DND-41 (cell line): ENCODE measurements at regions not wholly inside any gene's neighbourhood (a gene's known extent, or its start where the extent isn't known, plus 50 kb on each side); places are given as distances from the start of the nearest gene placed in this dataset.
"Not testable (repeated sequence)": the region's sequence is repeated elsewhere in the genome, so short reads cannot be mapped to it uniquely, and the experiment has no call there.

ENCODE experiments used
- ATAC-seq: fragments of 200-7000 bp; cut with Tn5 transposase; 3 replicates; pipeline ENCODE4 v1.9.1; 2021; ENCODE audit warnings: low read depth; ENCODE audit not compliant: insufficient read depth
- DNase-seq: peaks from one replicate; pipeline ENCODE4 v3.0.0-alpha.2; 2020
- H2AFZ ChIP-seq: 2 replicates; pipeline ENCODE4 v1.6.0; 2012; ENCODE audit warnings: low read depth, low read length
- H3K27ac ChIP-seq: 2 replicates; pipeline ENCODE4 v1.5.1; 2012; ENCODE audit warnings: low read length, inconsistent platforms
- H3K27me3 ChIP-seq: fragments of 200-600 bp; sonication (generic); 2 replicates; pipeline ENCODE4 v1.6.0; 2012; ENCODE audit warnings: low read length, mild to moderate bottlenecking, inconsistent platforms; ENCODE audit not compliant: insufficient read depth, poor library complexity
- H3K36me3 ChIP-seq: 2 replicates; pipeline ENCODE4 v1.5.1; 2012; ENCODE audit warnings: low read length, inconsistent platforms; ENCODE audit not compliant: insufficient read depth
- H3K4me1 ChIP-seq: 2 replicates; pipeline ENCODE4 v1.5.1; 2012; ENCODE audit warnings: mild to moderate bottlenecking, low read length; ENCODE audit not compliant: insufficient read depth
- H3K4me2 ChIP-seq: 2 replicates; pipeline ENCODE4 v1.6.0; 2012; ENCODE audit warnings: mild to moderate bottlenecking, moderate library complexity, low read length, inconsistent platforms; ENCODE audit not compliant: insufficient read depth
- H3K4me3 ChIP-seq, 2 experiments: fragments of 200-600 bp in 1 of 2; shearing (Covaris generic) in 1 of 2; 2 replicates each; pipeline ENCODE4 v1.5.1; 2012 to 2016; ENCODE audit warnings: inconsistent platforms in 2 of 2, low read length in 2 of 2, mild to moderate bottlenecking in 2 of 2, low read depth in 1 of 2, moderate library complexity in 1 of 2
- H3K79me2 ChIP-seq: 2 replicates; pipeline ENCODE4 v1.6.0; 2012; ENCODE audit warnings: low read length, inconsistent platforms; ENCODE audit not compliant: insufficient read depth
- H3K9ac ChIP-seq: 2 replicates; pipeline ENCODE4 v1.6.0; 2012; ENCODE audit warnings: low read depth, mild to moderate bottlenecking, inconsistent platforms, low read length, moderate library complexity
- H3K9me3 ChIP-seq: 2 replicates; pipeline ENCODE4 v1.5.1; 2012; ENCODE audit warnings: low read length, moderate library complexity, mild to moderate bottlenecking, inconsistent platforms; ENCODE audit not compliant: insufficient read depth, severe bottlenecking
- H4K20me1 ChIP-seq: 2 replicates; pipeline ENCODE4 v1.6.0; 2012; ENCODE audit warnings: low read length; ENCODE audit not compliant: insufficient read depth
- EZH2 ChIP-seq: IDR thresholded peaks from 3 replicates; pipeline ENCODE4 v1.6.1; 2012; ENCODE audit warnings: borderline replicate concordance, low read depth, mild to moderate bottlenecking, moderate library complexity, low read length, inconsistent platforms; ENCODE audit not compliant: severe bottlenecking
- TF ChIP-seq, protein P1 (sequence below): IDR thresholded peaks from 2 replicates; pipeline ENCODE4 v1.5.1; 2012; ENCODE audit warnings: borderline replicate concordance, low read length, moderate library complexity, mild to moderate bottlenecking; ENCODE audit not compliant: poor library complexity, severe bottlenecking; ENCODE audit errors: extremely low read depth

DNA sequence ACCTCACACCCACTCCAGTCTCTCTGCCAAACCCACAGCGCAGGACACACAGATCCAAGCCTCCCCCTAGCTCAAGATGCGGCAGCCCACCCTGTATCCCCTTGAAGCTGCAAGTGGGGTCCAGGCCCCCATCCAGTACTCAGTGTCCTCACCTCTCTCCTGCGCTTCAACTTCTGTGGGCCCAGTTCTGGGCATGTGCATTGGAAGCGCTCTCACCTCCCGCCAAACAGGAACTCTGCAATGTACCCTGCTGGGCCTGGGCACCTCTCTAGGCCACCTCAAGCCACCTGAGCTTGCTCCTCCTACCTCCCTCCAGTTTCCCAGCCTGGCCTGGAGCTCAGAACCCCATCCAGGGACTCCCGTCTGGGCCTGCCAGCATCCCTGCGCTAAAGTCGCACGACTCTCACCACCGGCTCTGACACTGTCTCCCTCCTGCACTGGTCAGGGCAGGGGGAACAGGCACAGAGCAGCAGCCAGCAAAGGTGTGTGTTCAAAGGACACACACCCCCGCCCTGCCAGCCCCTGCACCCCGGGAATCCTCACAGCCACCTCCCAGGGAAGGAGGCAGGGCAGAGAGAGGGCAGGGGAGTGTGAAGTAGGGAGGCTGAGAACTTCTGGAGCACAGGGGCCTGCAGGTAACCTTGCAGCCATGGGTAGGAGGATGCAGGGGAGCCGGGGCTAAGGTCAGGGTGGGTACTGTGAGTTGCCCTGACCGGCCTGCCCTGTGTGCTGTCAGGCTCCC, 51.7 kb upstream of the MSMB start:
- ATAC-seq, result no peak
- no peak for TF ChIP-seq EZH2
- TF ChIP-seq, protein P1, sequence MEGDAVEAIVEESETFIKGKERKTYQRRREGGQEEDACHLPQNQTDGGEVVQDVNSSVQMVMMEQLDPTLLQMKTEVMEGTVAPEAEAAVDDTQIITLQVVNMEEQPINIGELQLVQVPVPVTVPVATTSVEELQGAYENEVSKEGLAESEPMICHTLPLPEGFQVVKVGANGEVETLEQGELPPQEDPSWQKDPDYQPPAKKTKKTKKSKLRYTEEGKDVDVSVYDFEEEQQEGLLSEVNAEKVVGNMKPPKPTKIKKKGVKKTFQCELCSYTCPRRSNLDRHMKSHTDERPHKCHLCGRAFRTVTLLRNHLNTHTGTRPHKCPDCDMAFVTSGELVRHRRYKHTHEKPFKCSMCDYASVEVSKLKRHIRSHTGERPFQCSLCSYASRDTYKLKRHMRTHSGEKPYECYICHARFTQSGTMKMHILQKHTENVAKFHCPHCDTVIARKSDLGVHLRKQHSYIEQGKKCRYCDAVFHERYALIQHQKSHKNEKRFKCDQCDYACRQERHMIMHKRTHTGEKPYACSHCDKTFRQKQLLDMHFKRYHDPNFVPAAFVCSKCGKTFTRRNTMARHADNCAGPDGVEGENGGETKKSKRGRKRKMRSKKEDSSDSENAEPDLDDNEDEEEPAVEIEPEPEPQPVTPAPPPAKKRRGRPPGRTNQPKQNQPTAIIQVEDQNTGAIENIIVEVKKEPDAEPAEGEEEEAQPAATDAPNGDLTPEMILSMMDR, result no peak
- Histone ChIP-seq H3K27ac (peak overlapping the region; percentile 80), H3K9ac (peak overlapping the region; percentile 40), H3K4me2 (no peak overlapping the region), H4K20me1 (no peaks in the 10 kb centered on the region), H3K4me3 (no peak overlapping the region), H3K4me1 (peaks cover 53% of the 10 kb centered on the region), H3K36me3 (no peaks in the 10 kb centered on the region), H3K27me3 (no peaks in the 10 kb centered on the region), H2AFZ (no peak overlapping the region), H3K9me3 (no peaks in the 10 kb centered on the region), H3K79me2 (peaks cover 3% of the 10 kb centered on the region)
- no peak for DNase-seq

DNA sequence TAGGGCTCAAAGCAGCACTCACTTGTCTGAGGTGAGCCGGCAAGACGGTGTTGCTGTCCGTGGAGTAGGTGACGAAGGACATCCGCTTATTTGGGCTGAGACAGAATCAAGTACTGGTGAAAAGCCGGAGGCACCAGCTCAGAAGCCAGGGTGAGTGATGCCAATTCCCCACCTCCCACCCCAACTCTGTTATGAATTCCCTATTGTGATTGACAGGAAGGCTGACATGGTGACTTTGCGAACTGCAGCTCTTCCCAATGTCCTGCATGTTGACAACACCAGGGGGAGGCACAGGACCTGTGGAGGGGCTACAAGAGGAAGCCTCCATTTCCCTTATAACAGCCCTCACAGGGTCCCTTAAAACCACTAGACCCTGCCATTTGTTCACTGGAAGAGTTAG, 52.3 kb upstream of the MSMB start:
- no peak overlapping the region for H3K4me2 ChIP-seq
- H3K4me3 ChIP-seq, result no peak overlapping the region
- TF ChIP-seq, protein P1, result peak; percentile 11
- no peak for TF ChIP-seq EZH2
- H4K20me1 ChIP-seq, result no peaks in the 10 kb centered on the region
- H3K27ac ChIP-seq, result peak overlapping the region; percentile 80; the same call in 1 of the 2 replicates
- DNase-seq, result no peak
- H3K36me3 ChIP-seq, result no peaks in the 10 kb centered on the region
- H3K27me3 ChIP-seq, result no peaks in the 10 kb centered on the region
- H2AFZ ChIP-seq, result no peak overlapping the region
- H3K79me2 ChIP-seq, result peaks cover 2% of the 10 kb centered on the region
- no peak for ATAC-seq
- no peak overlapping the region for H3K9ac ChIP-seq
- peaks cover 46% of the 10 kb centered on the region for H3K4me1 ChIP-seq
- no peaks in the 10 kb centered on the region for H3K9me3 ChIP-seq

DNA sequence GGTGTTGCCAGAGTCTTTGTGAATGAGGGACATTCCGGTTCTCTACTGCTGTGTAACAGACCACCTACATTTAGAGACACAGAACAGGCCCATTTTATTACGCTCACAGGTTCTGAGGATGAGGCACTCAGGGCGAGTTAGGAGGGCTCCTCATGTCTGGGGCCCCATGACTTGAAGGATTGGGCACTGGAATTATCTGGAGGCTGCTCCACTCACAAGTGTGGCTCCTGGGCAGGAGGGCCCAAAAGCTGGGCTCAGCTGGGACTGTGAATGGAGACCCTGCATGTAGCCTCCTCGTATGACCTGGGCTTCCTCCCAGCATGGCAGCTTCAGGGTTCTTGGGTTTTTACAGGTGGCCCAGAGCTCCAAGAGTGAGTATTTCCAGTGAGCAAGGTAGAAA, 52.9 kb upstream of the MSMB start:
- ATAC-seq, H3K9me3 ChIP-seq, H2AFZ ChIP-seq, H4K20me1 ChIP-seq, H3K4me3 ChIP-seq, H3K36me3 ChIP-seq, H3K9ac ChIP-seq, DNase-seq, H3K79me2 ChIP-seq, H3K27me3 ChIP-seq, H3K27ac ChIP-seq, H3K4me2 ChIP-seq: not testable (repeated sequence)
- H3K4me1 ChIP-seq, result peaks cover 41% of the 10 kb centered on the region

DNA sequence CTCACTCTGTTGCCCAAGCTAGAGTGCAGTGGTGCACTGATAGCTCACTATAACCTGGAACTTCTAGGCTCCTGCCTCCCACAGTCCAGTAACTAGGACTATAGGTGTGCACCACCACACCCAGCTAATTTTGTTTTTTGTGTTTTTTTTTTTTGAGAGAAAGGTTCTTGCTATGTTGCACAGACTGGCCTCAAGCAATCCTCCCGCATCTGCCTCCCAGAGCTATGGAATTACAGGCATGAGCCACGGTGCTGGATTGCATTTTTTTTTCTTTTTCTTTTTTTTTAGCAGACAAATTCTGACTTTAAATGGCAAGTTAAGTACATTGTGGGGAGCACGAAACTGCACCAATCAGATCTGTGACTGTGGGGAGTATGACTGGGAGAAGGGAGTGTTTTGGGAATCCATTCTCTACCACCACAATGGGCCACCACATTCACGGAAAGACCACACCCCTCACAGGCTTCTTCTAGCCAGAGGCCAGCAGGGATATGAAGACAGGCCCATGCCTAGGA, 58.1 kb upstream of the MSMB start:
- no peak overlapping the region for H3K27ac ChIP-seq
- no peak overlapping the region for H3K4me2 ChIP-seq
- no peak overlapping the region for H3K4me3 ChIP-seq
- no peak for TF ChIP-seq EZH2
- TF ChIP-seq, protein P1, result no peak
- H3K36me3 ChIP-seq, result no peaks in the 10 kb centered on the region
- no peaks in the 10 kb centered on the region for H3K79me2 ChIP-seq
- no peak overlapping the region for H3K9ac ChIP-seq
- no peak overlapping the region for H2AFZ ChIP-seq
- DNase-seq (no peak), ATAC-seq (no peak)
- peaks cover 19% of the 10 kb centered on the region for H3K27me3 ChIP-seq
- no peaks in the 10 kb centered on the region for H3K9me3 ChIP-seq
- H4K20me1 ChIP-seq, result no peaks in the 10 kb centered on the region
- H3K4me1 ChIP-seq, result peaks cover 17% of the 10 kb centered on the region

DNA sequence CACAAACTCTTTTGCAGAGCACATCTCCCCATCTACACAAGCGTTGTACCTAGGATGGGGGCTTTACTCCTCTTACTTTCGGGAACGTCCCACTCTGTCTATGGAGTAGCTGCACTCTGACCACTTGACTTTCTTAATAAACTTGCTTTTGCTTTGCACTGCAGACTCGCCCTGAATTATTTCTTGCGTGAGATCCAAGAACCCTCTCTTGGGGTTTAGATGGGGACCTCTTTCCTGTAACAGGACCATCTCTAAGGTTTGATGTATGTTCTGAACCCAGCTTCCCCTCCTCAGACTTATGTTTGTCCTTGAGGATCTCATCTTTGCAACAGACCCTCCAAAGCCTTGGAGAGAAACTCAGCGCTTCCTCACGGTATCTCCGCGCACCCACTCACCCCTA, 59.3 kb upstream of the MSMB start:
- H4K20me1 ChIP-seq, H3K79me2 ChIP-seq, H3K36me3 ChIP-seq, H3K9ac ChIP-seq, H3K9me3 ChIP-seq, ATAC-seq, DNase-seq, H2AFZ ChIP-seq, H3K27ac ChIP-seq: not testable (repeated sequence)
- Histone ChIP-seq H3K4me2 (peak overlapping the region; percentile 73; the same call in 1 of the 2 replicates), H3K4me1 (peaks cover 17% of the 10 kb centered on the region), H3K27me3 (peaks cover 19% of the 10 kb centered on the region), H3K4me3 (peak overlapping the region in 1 of 2 experiments; percentile 56; a peak in 1 of 4 replicates)
